OCI-LY3 (cell line): ENCODE measurements at regions not wholly inside any gene's neighbourhood (a gene's known extent, or its start where the extent isn't known, plus 50 kb on each side); places are given as distances from the start of the nearest gene placed in this dataset.

Experiments used
- CTCF ChIP-seq: fragments of 200-600, 300-600 bp; sonication (generic); IDR thresholded peaks from 2 replicates; pipeline ENCODE4 v1.5.1; 2014; ENCODE audit warnings: antibody characterized with exemption, low read length, low read depth
- EZH2phosphoT487 ChIP-seq: fragments of 200-600 bp; shearing (Covaris generic); IDR thresholded peaks from 2 replicates; pipeline ENCODE4 v1.6.1; 2018; ENCODE audit warnings: antibody characterized with exemption, mixed run types, low read depth

- TF ChIP-seq CTCF (no peak), EZH2phosphoT487 (no peak)
These were observed 1134.7 kb upstream of the ADGRL2 start for GRCh38 chr1:80666073-80666472.
